OCI-LY7 (cell line): ENCODE measurements at regions not wholly inside any gene's neighbourhood (a gene's known extent, or its start where the extent isn't known, plus 50 kb on each side); places are given as distances from the start of the nearest gene placed in this dataset.
"Not testable (repeated sequence)": the region's sequence is repeated elsewhere in the genome, so short reads cannot be mapped to it uniquely, and the experiment has no call there.

Source experiments
- CTCF ChIP-seq: fragments of 200-600 bp; sonication (generic); conservative IDR thresholded peaks from 2 replicates; pipeline ENCODE4 v1.5.1; 2014; ENCODE audit warnings: mild to moderate bottlenecking, antibody characterized with exemption, low read length, moderate library complexity, mixed read lengths
- EZH2phosphoT487 ChIP-seq: fragments of 200-600 bp; sonication (generic); IDR thresholded peaks from 2 replicates; pipeline ENCODE4 v1.6.1; 2018; ENCODE audit warnings: low read depth, borderline replicate concordance, mild to moderate bottlenecking, mixed run types, antibody characterized with exemption, low read length, moderate library complexity, mixed read lengths

- TF ChIP-seq CTCF, EZH2phosphoT487: not testable (repeated sequence)
Measured at GRCh38 chr5:62216603-62217002, 89.4 kb upstream of the KIF2A start.
